ENCODE measurements at regions not wholly inside any gene's neighbourhood (a gene's known extent, or its start where the extent isn't known, plus 50 kb on each side); places are given as distances from the start of the nearest gene placed in this dataset.

- TF ChIP-seq CREB1 (CRISPR knock-in tag; IDR thresholded peaks at IDR 0.05; ENCODE audit: low read depth) (no peak), CTCF (conservative IDR thresholded peaks at IDR 0.05; ENCODE audit: low read depth in 2 of 2) (no peak), EZH2 (IDR thresholded peaks at IDR 0.05; ENCODE audit: low read depth, unreplicated experiment) (no peak), POLR2AphosphoS5 (IDR thresholded peaks at IDR 0.05; ENCODE audit: low read depth) (no peak), NANOG (IDR thresholded peaks at IDR 0.05; ENCODE audit: borderline replicate concordance) (no peak)
- TF ChIP-seq, protein P1, sequence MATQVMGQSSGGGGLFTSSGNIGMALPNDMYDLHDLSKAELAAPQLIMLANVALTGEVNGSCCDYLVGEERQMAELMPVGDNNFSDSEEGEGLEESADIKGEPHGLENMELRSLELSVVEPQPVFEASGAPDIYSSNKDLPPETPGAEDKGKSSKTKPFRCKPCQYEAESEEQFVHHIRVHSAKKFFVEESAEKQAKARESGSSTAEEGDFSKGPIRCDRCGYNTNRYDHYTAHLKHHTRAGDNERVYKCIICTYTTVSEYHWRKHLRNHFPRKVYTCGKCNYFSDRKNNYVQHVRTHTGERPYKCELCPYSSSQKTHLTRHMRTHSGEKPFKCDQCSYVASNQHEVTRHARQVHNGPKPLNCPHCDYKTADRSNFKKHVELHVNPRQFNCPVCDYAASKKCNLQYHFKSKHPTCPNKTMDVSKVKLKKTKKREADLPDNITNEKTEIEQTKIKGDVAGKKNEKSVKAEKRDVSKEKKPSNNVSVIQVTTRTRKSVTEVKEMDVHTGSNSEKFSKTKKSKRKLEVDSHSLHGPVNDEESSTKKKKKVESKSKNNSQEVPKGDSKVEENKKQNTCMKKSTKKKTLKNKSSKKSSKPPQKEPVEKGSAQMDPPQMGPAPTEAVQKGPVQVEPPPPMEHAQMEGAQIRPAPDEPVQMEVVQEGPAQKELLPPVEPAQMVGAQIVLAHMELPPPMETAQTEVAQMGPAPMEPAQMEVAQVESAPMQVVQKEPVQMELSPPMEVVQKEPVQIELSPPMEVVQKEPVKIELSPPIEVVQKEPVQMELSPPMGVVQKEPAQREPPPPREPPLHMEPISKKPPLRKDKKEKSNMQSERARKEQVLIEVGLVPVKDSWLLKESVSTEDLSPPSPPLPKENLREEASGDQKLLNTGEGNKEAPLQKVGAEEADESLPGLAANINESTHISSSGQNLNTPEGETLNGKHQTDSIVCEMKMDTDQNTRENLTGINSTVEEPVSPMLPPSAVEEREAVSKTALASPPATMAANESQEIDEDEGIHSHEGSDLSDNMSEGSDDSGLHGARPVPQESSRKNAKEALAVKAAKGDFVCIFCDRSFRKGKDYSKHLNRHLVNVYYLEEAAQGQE (IDR thresholded peaks at IDR 0.05; ENCODE audit: unreplicated experiment): no peak
Observed at GRCh38 chr2:145744541-145745386, 1224.8 kb upstream of the ZEB2 start.

All from GM23338 (cell line).